ENCODE measurements at regions not wholly inside any gene's neighbourhood (a gene's known extent, or its start where the extent isn't known, plus 50 kb on each side); places are given as distances from the start of the nearest gene placed in this dataset.
A peak's percentile ranks its signal among the peaks of the same experiment; 100 is the strongest.

GRCh38 chr6:105816847-105817246 is 269.3 kb upstream of the PRDM1 start:
- ATAC-seq (replicated peaks; ENCODE audit: extremely low read depth, poor library complexity, severe bottlenecking) (no peak), DNase-seq (ENCODE audit: low spot score in 2 of 2) (no peak)
- H3K9me3 Mint-ChIP-seq = no peaks in the 10 kb centered on the region
- H3K4me3 Mint-ChIP-seq = no peak overlapping the region
- H3K27me3 Mint-ChIP-seq = no peaks in the 10 kb centered on the region
- no peaks in the 10 kb centered on the region for H3K4me1 Mint-ChIP-seq
- no peaks in the 10 kb centered on the region for H3K36me3 Mint-ChIP-seq (ENCODE audit: insufficient read depth)
- no peak overlapping the region for H3K27ac Mint-ChIP-seq (ENCODE audit: low read depth)

- H3K4me1 Mint-ChIP-seq = no peaks in the 10 kb centered on the region
- H3K4me3 Mint-ChIP-seq = no peak overlapping the region
- H3K27me3 Mint-ChIP-seq = no peaks in the 10 kb centered on the region
- DNase-seq (ENCODE audit: low spot score in 2 of 2) (no peak), ATAC-seq (replicated peaks; ENCODE audit: extremely low read depth, poor library complexity, severe bottlenecking) (no peak)
- H3K27ac Mint-ChIP-seq (ENCODE audit: low read depth) = no peak overlapping the region
- H3K9me3 Mint-ChIP-seq = no peaks in the 10 kb centered on the region
- no peaks in the 10 kb centered on the region for H3K36me3 Mint-ChIP-seq (ENCODE audit: insufficient read depth)
Observed at GRCh38 chr6:105815661-105816555, 270.2 kb upstream of the PRDM1 start.

- DNase-seq (ENCODE audit: low spot score in 2 of 2) (no peak), ATAC-seq (replicated peaks; ENCODE audit: extremely low read depth, poor library complexity, severe bottlenecking) (no peak)
- Mint-ChIP-seq H3K27ac (ENCODE audit: low read depth) (no peak overlapping the region), H3K4me3 (no peak overlapping the region), H3K27me3 (no peaks in the 10 kb centered on the region), H3K4me1 (peaks cover 9% of the 10 kb centered on the region), H3K36me3 (ENCODE audit: insufficient read depth) (no peaks in the 10 kb centered on the region), H3K9me3 (no peaks in the 10 kb centered on the region)
Observed at GRCh38 chr6:105814745-105815536, 271.2 kb upstream of the PRDM1 start.

- Mint-ChIP-seq H3K9me3 (no peaks in the 10 kb centered on the region), H3K27ac (ENCODE audit: low read depth) (no peak overlapping the region), H3K4me3 (no peak overlapping the region), H3K27me3 (no peaks in the 10 kb centered on the region), H3K36me3 (ENCODE audit: insufficient read depth) (no peaks in the 10 kb centered on the region), H3K4me1 (peaks cover 30% of the 10 kb centered on the region)
- ATAC-seq (replicated peaks; ENCODE audit: extremely low read depth, poor library complexity, severe bottlenecking) (no peak), DNase-seq (ENCODE audit: low spot score in 2 of 2) (no peak)
Observed at GRCh38 chr6:105810922-105811482, 275.1 kb upstream of the PRDM1 start.

- Mint-ChIP-seq H3K27me3 (no peaks in the 10 kb centered on the region), H3K9me3 (no peaks in the 10 kb centered on the region), H3K36me3 (ENCODE audit: insufficient read depth) (no peaks in the 10 kb centered on the region), H3K4me3 (no peak overlapping the region), H3K27ac (ENCODE audit: low read depth) (no peak overlapping the region), H3K4me1 (peaks cover 30% of the 10 kb centered on the region)
- ATAC-seq (replicated peaks; ENCODE audit: extremely low read depth, poor library complexity, severe bottlenecking) = peak; percentile 61
- no peak for DNase-seq (ENCODE audit: low spot score in 2 of 2)
Observed at GRCh38 chr6:105810105-105810921, 275.8 kb upstream of the PRDM1 start.

- Mint-ChIP-seq H3K9me3 (no peaks in the 10 kb centered on the region), H3K27ac (ENCODE audit: low read depth) (no peak overlapping the region), H3K27me3 (no peaks in the 10 kb centered on the region), H3K4me3 (no peak overlapping the region), H3K4me1 (peaks cover 30% of the 10 kb centered on the region), H3K36me3 (ENCODE audit: insufficient read depth) (no peaks in the 10 kb centered on the region)
- no peak for DNase-seq (ENCODE audit: low spot score in 2 of 2)
- ATAC-seq (replicated peaks; ENCODE audit: extremely low read depth, poor library complexity, severe bottlenecking) = no peak
Observed at GRCh38 chr6:105808571-105808970, 277.6 kb upstream of the PRDM1 start.

- Mint-ChIP-seq H3K9me3 (no peaks in the 10 kb centered on the region), H3K27me3 (no peaks in the 10 kb centered on the region), H3K36me3 (ENCODE audit: insufficient read depth) (no peaks in the 10 kb centered on the region), H3K27ac (ENCODE audit: low read depth) (peak overlapping the region; percentile 11), H3K4me1 (peaks cover 30% of the 10 kb centered on the region), H3K4me3 (no peak overlapping the region)
- no peak for ATAC-seq (replicated peaks; ENCODE audit: extremely low read depth, poor library complexity, severe bottlenecking)
- DNase-seq (ENCODE audit: low spot score in 2 of 2) = no peak
Observed at GRCh38 chr6:105807905-105808304, 278.2 kb upstream of the PRDM1 start.

- no peaks in the 10 kb centered on the region for H3K9me3 Mint-ChIP-seq
- no peaks in the 10 kb centered on the region for H3K36me3 Mint-ChIP-seq (ENCODE audit: insufficient read depth)
- peaks cover 30% of the 10 kb centered on the region for H3K4me1 Mint-ChIP-seq
- no peak overlapping the region for H3K27ac Mint-ChIP-seq (ENCODE audit: low read depth)
- no peak for DNase-seq (ENCODE audit: low spot score in 2 of 2)
- H3K27me3 Mint-ChIP-seq = no peaks in the 10 kb centered on the region
- no peak for ATAC-seq (replicated peaks; ENCODE audit: extremely low read depth, poor library complexity, severe bottlenecking)
- H3K4me3 Mint-ChIP-seq = no peak overlapping the region
Observed at GRCh38 chr6:105806486-105806920, 279.6 kb upstream of the PRDM1 start.

- H3K9me3 Mint-ChIP-seq = no peaks in the 10 kb centered on the region
- H3K4me1 Mint-ChIP-seq = peaks cover 28% of the 10 kb centered on the region
- H3K36me3 Mint-ChIP-seq (ENCODE audit: insufficient read depth) = no peaks in the 10 kb centered on the region
- H3K27ac Mint-ChIP-seq (ENCODE audit: low read depth) = no peak overlapping the region
- H3K4me3 Mint-ChIP-seq = no peak overlapping the region
- DNase-seq (ENCODE audit: low spot score in 2 of 2) (no peak), ATAC-seq (replicated peaks; ENCODE audit: extremely low read depth, poor library complexity, severe bottlenecking) (no peak)
- no peaks in the 10 kb centered on the region for H3K27me3 Mint-ChIP-seq
Observed at GRCh38 chr6:105805501-105806023, 280.6 kb upstream of the PRDM1 start.

GRCh38 chr6:105804424-105804823 is 281.7 kb upstream of the PRDM1 start:
- DNase-seq (ENCODE audit: low spot score in 2 of 2) (no peak), ATAC-seq (replicated peaks; ENCODE audit: extremely low read depth, poor library complexity, severe bottlenecking) (no peak)
- Mint-ChIP-seq H3K27ac (ENCODE audit: low read depth) (no peak overlapping the region), H3K4me1 (peaks cover 16% of the 10 kb centered on the region), H3K27me3 (no peaks in the 10 kb centered on the region), H3K9me3 (no peaks in the 10 kb centered on the region), H3K36me3 (ENCODE audit: insufficient read depth) (no peaks in the 10 kb centered on the region), H3K4me3 (no peak overlapping the region)

GRCh38 chr6:105804000-105804399 is 282.1 kb upstream of the PRDM1 start:
- no peak for DNase-seq (ENCODE audit: low spot score in 2 of 2)
- Mint-ChIP-seq H3K27ac (ENCODE audit: low read depth) (no peak overlapping the region), H3K27me3 (no peaks in the 10 kb centered on the region)

GRCh38 chr6:105803442-105803841 is 282.7 kb upstream of the PRDM1 start:
- H3K4me3 Mint-ChIP-seq = no peak overlapping the region
- H3K27ac Mint-ChIP-seq (ENCODE audit: low read depth) = no peak overlapping the region
- no peaks in the 10 kb centered on the region for H3K27me3 Mint-ChIP-seq
- no peaks in the 10 kb centered on the region for H3K9me3 Mint-ChIP-seq
- ATAC-seq (replicated peaks; ENCODE audit: extremely low read depth, poor library complexity, severe bottlenecking) (no peak), DNase-seq (ENCODE audit: low spot score in 2 of 2) (no peak)
- peaks cover 7% of the 10 kb centered on the region for H3K4me1 Mint-ChIP-seq
- no peaks in the 10 kb centered on the region for H3K36me3 Mint-ChIP-seq (ENCODE audit: insufficient read depth)

More at GRCh38 chr6:105804000-105804399, 282.1 kb upstream of the PRDM1 start:
- Mint-ChIP-seq H3K4me3 (no peak overlapping the region), H3K9me3 (no peaks in the 10 kb centered on the region), H3K4me1 (peaks cover 12% of the 10 kb centered on the region), H3K36me3 (ENCODE audit: insufficient read depth) (no peaks in the 10 kb centered on the region)
- ATAC-seq (replicated peaks; ENCODE audit: extremely low read depth, poor library complexity, severe bottlenecking) = no peak

Measured in central memory CD8-positive, alpha-beta T cell (primary cell).